ENCODE measurements at regions not wholly inside any gene's neighbourhood (a gene's known extent, or its start where the extent isn't known, plus 50 kb on each side); places are given as distances from the start of the nearest gene placed in this dataset.
A peak's percentile ranks its signal among the peaks of the same experiment; 100 is the strongest.

DNA sequence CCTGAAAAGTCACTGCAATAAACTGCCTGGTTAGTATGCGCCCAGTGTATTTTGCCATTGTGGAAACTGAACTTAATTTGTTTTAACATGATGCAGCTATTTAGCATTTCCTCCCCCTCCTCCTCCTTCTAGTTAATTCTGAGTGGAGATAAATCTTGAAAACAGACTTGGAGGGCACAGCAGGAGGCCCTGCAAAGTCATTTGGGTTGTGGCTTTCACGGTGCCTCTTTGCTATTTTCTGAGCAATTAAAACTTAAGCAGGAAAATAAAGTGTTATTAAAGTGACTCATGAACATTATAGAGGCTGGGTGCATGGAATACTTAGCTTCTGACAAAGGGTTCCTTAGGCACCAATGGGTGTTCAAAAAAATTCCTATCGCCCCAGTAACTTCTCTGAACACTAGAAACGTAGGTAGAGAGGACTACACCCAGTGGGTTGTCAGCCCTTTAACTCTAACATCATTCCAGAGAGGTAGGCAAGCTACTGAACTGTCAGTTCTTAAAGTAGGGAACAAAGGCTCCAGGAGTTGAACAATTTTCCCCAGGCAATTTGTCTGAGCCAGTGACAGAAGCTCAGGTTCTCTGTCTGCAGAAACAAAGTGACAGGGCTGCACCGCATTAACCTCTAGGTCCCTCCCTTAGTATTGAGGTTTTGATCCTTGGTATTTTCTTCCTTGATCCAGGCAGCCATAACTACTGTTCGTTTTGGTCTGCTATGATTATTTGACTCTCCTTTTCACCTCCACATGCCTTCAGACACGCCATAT lies 158.3 kb upstream of the KIT start:
- Mint-ChIP-seq H3K27me3 (ENCODE audit: insufficient read depth) (no peaks in the 10 kb centered on the region), H3K27ac (peak overlapping the region; percentile 71), H3K4me1 (peaks cover 28% of the 10 kb centered on the region), H3K36me3 (ENCODE audit: low read depth) (no peaks in the 10 kb centered on the region), H3K9me3 (peaks cover under 1% of the 10 kb centered on the region), H3K4me3 (peak overlapping the region; percentile 24)
- Histone ChIP-seq H3K9ac (ENCODE audit: extremely low read depth, low read length, poor library complexity, severe bottlenecking) (no peak overlapping the region), H3K27ac (ENCODE audit: low read depth, low read length) (peak overlapping the region; percentile 84), H3K27me3 (ENCODE audit: control insufficient read depth, insufficient read depth, low read length, poor library complexity, severe bottlenecking) (no peaks in the 10 kb centered on the region), H3K4me1 (ENCODE audit: control insufficient read depth, insufficient read depth, low read length) (peaks cover 10% of the 10 kb centered on the region), H3K4me3 (ENCODE audit: low read length) (no peak overlapping the region), H3K9me3 (ENCODE audit: control insufficient read depth, low read length) (no peaks in the 10 kb centered on the region), H3K36me3 (ENCODE audit: control insufficient read depth, insufficient read depth, low read length) (no peaks in the 10 kb centered on the region)
- 51 to 71% methylated on average over 6 to 7 of the region's 7 CpGs for WGBS, 2 experiments (ENCODE audit: insufficient coverage in 1 of 2, insufficient read length in 1 of 2)
- no peak for DNase-seq
- no peak for TF ChIP-seq CTCF (conservative IDR thresholded peaks at IDR 0.05)

- H3K9me3 Mint-ChIP-seq, result peaks cover 13% of the 10 kb centered on the region
- H3K9ac ChIP-seq (ENCODE audit: extremely low read depth, low read length, poor library complexity, severe bottlenecking), result no peak overlapping the region
- no peaks in the 10 kb centered on the region for H3K4me1 ChIP-seq (ENCODE audit: control insufficient read depth, insufficient read depth, low read length)
- H3K4me3 Mint-ChIP-seq, result no peak overlapping the region
- DNase-seq, result no peak
- TF ChIP-seq CTCF (conservative IDR thresholded peaks at IDR 0.05), result no peak
- H3K9me3 ChIP-seq (ENCODE audit: control insufficient read depth, low read length), result peaks cover 18% of the 10 kb centered on the region
- no peak overlapping the region for H3K27ac Mint-ChIP-seq
- no peaks in the 10 kb centered on the region for H3K4me1 Mint-ChIP-seq
- no peak overlapping the region for H3K27ac ChIP-seq (ENCODE audit: low read depth, low read length)
- H3K4me3 ChIP-seq (ENCODE audit: low read length), result no peak overlapping the region
- no peaks in the 10 kb centered on the region for H3K27me3 ChIP-seq (ENCODE audit: control insufficient read depth, insufficient read depth, low read length, poor library complexity, severe bottlenecking)
- H3K36me3 ChIP-seq (ENCODE audit: control insufficient read depth, insufficient read depth, low read length), result no peaks in the 10 kb centered on the region
- H3K27me3 Mint-ChIP-seq (ENCODE audit: insufficient read depth), result no peaks in the 10 kb centered on the region
- H3K36me3 Mint-ChIP-seq (ENCODE audit: low read depth), result no peaks in the 10 kb centered on the region
These were observed 152.4 kb upstream of the KIT start for GRCh38 chr4:54505362-54505761.

GRCh38 chr4:54505996-54506395 lies 151.8 kb upstream of the KIT start:
- Mint-ChIP-seq H3K4me3 (no peak overlapping the region), H3K9me3 (peaks cover 13% of the 10 kb centered on the region), H3K36me3 (ENCODE audit: low read depth) (no peaks in the 10 kb centered on the region), H3K27me3 (ENCODE audit: insufficient read depth) (no peaks in the 10 kb centered on the region), H3K4me1 (no peaks in the 10 kb centered on the region), H3K27ac (no peak overlapping the region)
- Histone ChIP-seq H3K9me3 (ENCODE audit: control insufficient read depth, low read length) (peaks cover 18% of the 10 kb centered on the region), H3K4me1 (ENCODE audit: control insufficient read depth, insufficient read depth, low read length) (no peaks in the 10 kb centered on the region), H3K9ac (ENCODE audit: extremely low read depth, low read length, poor library complexity, severe bottlenecking) (no peak overlapping the region), H3K27me3 (ENCODE audit: control insufficient read depth, insufficient read depth, low read length, poor library complexity, severe bottlenecking) (no peaks in the 10 kb centered on the region), H3K4me3 (ENCODE audit: low read length) (no peak overlapping the region), H3K36me3 (ENCODE audit: control insufficient read depth, insufficient read depth, low read length) (no peaks in the 10 kb centered on the region), H3K27ac (ENCODE audit: low read depth, low read length) (no peak overlapping the region)
- 94 to 96% methylated on average over 4 to 7 of the region's 7 CpGs for WGBS, 2 experiments (ENCODE audit: insufficient coverage in 1 of 2, insufficient read length in 1 of 2)
- TF ChIP-seq CTCF (conservative IDR thresholded peaks at IDR 0.05), result no peak
- no peak for DNase-seq

Data from endodermal cell (in vitro differentiated cells).